HG03196 (cell line): ENCODE measurements at regions not wholly inside any gene's neighbourhood (a gene's known extent, or its start where the extent isn't known, plus 50 kb on each side); places are given as distances from the start of the nearest gene placed in this dataset.
"Not testable (repeated sequence)": the region's sequence is repeated elsewhere in the genome, so short reads cannot be mapped to it uniquely, and the experiment has no call there.

ENCODE experiments used
- ATAC-seq: cut with Tn5 transposase; IDR thresholded peaks from one replicate; pipeline ENCODE4 v1.9.1; 2021; ENCODE audit not compliant: unreplicated experiment

GRCh38 chr6:56725254-56725653, 82.6 kb upstream of the DST start:
- no peak for ATAC-seq

GRCh38 chr6:56724455-56724854, 81.8 kb upstream of the DST start:
- ATAC-seq, result no peak

GRCh38 chr6:56720882-56721281, 78.2 kb upstream of the DST start:
- no peak for ATAC-seq

- ATAC-seq, result not testable (repeated sequence)
Observed at GRCh38 chr6:56720202-56720601, 77.5 kb upstream of the DST start.

GRCh38 chr6:56719315-56720058, 76.8 kb upstream of the DST start:
- not testable (repeated sequence) for ATAC-seq

GRCh38 chr6:56718236-56718635, 75.5 kb upstream of the DST start:
- no peak for ATAC-seq

- no peak for ATAC-seq
Observed at GRCh38 chr6:56716229-56716628, 73.5 kb upstream of the DST start.

- ATAC-seq, result no peak
Observed at GRCh38 chr6:56715741-56716140, 73.1 kb upstream of the DST start.

GRCh38 chr6:56714982-56715456, 72.3 kb upstream of the DST start:
- no peak for ATAC-seq

GRCh38 chr6:56714273-56714672, 71.6 kb upstream of the DST start:
- ATAC-seq, result no peak

- ATAC-seq, result no peak
Observed at GRCh38 chr6:56713254-56713672, 70.6 kb upstream of the DST start.

- no peak for ATAC-seq
Observed at GRCh38 chr6:56710967-56711366, 68.3 kb upstream of the DST start.

GRCh38 chr6:56709650-56710049, 67.0 kb upstream of the DST start:
- ATAC-seq, result no peak

- no peak for ATAC-seq
Observed at GRCh38 chr6:56708810-56709597, 66.3 kb upstream of the DST start.

- ATAC-seq, result no peak
Observed at GRCh38 chr6:56706981-56707726, 64.5 kb upstream of the DST start.

- ATAC-seq, result no peak
Observed at GRCh38 chr6:56699066-56699654, 56.5 kb upstream of the DST start.

GRCh38 chr6:56695702-56696101, 53.0 kb upstream of the DST start:
- ATAC-seq, result no peak

- ATAC-seq, result no peak
Observed at GRCh38 chr6:56694002-56694401, 51.3 kb upstream of the DST start.

GRCh38 chr6:56693246-56693607, 50.5 kb upstream of the DST start:
- ATAC-seq, result no peak

- no peak for ATAC-seq
Observed at GRCh38 chr6:56692523-56693245, 50.0 kb upstream of the DST start.
